ENCODE measurements at regions not wholly inside any gene's neighbourhood (a gene's known extent, or its start where the extent isn't known, plus 50 kb on each side); places are given as distances from the start of the nearest gene placed in this dataset.

DNA sequence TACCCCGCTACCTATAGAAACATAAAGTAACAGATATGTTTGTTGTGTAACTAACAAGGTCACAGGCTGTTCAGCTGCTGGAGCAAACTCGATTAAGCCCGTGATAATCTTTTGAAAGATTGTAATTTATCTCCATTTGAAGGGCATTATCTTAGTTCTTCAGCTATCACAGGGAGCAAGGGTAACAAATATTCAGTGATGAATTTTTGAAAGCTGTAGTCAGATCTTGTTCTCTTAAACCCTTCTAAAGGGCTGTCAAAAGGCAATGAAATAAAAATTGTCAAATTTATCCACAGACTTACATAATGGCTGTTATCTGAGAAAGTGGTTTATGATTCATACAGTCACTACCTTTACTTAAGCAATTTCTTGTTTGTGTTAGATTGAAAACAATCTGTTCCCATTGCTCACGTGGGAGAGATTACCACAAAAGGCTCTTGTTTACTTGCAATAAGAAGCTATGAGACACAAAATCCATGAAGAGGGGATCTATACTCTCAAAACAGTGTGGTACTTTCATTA, 78.3 kb upstream of the ZNF608 start:
- ChIA-PET CTCF (no interaction called here), POLR2A (no interaction called here)
- Histone ChIP-seq H3K9me3 (ENCODE audit: control insufficient read depth, insufficient read depth, low read depth, low read length) (no peaks in the 10 kb centered on the region), H3K36me3 (ENCODE audit: control insufficient read depth, insufficient read depth, low read length) (no peaks in the 10 kb centered on the region), H3K4me1 (ENCODE audit: control insufficient read depth, insufficient read depth, low read length) (no peaks in the 10 kb centered on the region), H3K4me3 (ENCODE audit: low read depth in 2 of 2, low read length in 2 of 2) (no peak overlapping the region), H3K27ac (ENCODE audit: low read length) (no peak overlapping the region), H3K27me3 (ENCODE audit: control insufficient read depth, insufficient read depth, low read length) (no peaks in the 10 kb centered on the region)
- in situ Hi-C loops (cut with HindIII; ENCODE audit: low pct_unique_long_range_greater_than_20kb, low sequenced_read_pairs) (no loop called here), intact Hi-C loops (cut with micrococcal nuclease; ENCODE audit: unreplicated experiment) (no loop called here)
- no TSS peak for BruUV-seq (replicated peaks)
- ATAC-seq (no peak), DNase-seq (ENCODE audit: low read depth, low spot score) (no peak)
- no peak for TF ChIP-seq SIN3A (IDR thresholded peaks at IDR 0.05; ENCODE audit: borderline replicate concordance, insufficient read depth, low read depth, low read length)
- no peak for TF ChIP-seq TCF7L2 (IDR thresholded peaks at IDR 0.05; ENCODE audit: low read depth, low read length)
- TF ChIP-seq, protein P1, sequence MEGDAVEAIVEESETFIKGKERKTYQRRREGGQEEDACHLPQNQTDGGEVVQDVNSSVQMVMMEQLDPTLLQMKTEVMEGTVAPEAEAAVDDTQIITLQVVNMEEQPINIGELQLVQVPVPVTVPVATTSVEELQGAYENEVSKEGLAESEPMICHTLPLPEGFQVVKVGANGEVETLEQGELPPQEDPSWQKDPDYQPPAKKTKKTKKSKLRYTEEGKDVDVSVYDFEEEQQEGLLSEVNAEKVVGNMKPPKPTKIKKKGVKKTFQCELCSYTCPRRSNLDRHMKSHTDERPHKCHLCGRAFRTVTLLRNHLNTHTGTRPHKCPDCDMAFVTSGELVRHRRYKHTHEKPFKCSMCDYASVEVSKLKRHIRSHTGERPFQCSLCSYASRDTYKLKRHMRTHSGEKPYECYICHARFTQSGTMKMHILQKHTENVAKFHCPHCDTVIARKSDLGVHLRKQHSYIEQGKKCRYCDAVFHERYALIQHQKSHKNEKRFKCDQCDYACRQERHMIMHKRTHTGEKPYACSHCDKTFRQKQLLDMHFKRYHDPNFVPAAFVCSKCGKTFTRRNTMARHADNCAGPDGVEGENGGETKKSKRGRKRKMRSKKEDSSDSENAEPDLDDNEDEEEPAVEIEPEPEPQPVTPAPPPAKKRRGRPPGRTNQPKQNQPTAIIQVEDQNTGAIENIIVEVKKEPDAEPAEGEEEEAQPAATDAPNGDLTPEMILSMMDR (IDR thresholded peaks at IDR 0.05), result no peak
- TF ChIP-seq POLR2AphosphoS5 (IDR thresholded peaks at IDR 0.05; ENCODE audit: low read depth, low read length), result no peak
- TF ChIP-seq, protein P2, sequence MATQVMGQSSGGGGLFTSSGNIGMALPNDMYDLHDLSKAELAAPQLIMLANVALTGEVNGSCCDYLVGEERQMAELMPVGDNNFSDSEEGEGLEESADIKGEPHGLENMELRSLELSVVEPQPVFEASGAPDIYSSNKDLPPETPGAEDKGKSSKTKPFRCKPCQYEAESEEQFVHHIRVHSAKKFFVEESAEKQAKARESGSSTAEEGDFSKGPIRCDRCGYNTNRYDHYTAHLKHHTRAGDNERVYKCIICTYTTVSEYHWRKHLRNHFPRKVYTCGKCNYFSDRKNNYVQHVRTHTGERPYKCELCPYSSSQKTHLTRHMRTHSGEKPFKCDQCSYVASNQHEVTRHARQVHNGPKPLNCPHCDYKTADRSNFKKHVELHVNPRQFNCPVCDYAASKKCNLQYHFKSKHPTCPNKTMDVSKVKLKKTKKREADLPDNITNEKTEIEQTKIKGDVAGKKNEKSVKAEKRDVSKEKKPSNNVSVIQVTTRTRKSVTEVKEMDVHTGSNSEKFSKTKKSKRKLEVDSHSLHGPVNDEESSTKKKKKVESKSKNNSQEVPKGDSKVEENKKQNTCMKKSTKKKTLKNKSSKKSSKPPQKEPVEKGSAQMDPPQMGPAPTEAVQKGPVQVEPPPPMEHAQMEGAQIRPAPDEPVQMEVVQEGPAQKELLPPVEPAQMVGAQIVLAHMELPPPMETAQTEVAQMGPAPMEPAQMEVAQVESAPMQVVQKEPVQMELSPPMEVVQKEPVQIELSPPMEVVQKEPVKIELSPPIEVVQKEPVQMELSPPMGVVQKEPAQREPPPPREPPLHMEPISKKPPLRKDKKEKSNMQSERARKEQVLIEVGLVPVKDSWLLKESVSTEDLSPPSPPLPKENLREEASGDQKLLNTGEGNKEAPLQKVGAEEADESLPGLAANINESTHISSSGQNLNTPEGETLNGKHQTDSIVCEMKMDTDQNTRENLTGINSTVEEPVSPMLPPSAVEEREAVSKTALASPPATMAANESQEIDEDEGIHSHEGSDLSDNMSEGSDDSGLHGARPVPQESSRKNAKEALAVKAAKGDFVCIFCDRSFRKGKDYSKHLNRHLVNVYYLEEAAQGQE (IDR thresholded peaks at IDR 0.05; ENCODE audit: insufficient read depth in 1 of 2, low read depth in 2 of 2, low read length in 1 of 2), result no peak

DNA sequence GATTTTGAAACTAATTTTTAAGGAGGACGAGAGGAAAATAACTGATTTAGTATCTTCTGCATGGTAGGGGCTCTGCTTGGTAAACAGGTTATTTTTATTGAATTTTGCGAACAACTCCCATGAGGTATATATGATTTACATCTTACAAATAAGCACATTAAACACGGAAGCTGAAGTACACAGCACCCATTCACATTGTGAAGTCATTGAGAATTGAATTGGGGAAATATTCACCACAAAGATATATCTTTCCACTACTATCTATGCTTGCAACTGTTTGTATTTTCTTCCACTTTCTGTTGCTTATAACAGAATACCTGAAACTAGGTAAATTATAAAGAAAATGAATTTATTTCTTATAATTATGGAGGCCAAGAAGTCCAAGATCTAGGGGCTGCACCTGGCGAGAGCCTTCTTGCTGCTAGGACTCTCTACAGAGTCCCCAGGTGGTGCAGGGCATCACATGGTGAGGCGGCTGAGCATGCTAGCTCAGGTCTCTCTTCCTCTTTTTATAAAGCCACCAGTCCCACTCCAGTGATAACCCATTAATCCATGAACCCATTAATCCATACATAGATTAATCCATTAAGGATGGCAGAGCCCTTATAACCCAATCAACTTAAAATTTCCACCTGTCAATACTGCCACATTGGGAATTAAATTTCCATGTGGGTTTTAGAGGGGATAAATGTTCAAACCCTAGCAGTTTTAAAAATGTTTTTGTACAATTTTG, 79.0 kb upstream of the ZNF608 start:
- intact Hi-C loops (cut with micrococcal nuclease; ENCODE audit: unreplicated experiment), result no loop called here
- no TSS peak for BruUV-seq (replicated peaks)
- TF ChIP-seq TCF7L2 (IDR thresholded peaks at IDR 0.05; ENCODE audit: low read depth, low read length), result no peak
- TF ChIP-seq POLR2AphosphoS5 (IDR thresholded peaks at IDR 0.05; ENCODE audit: low read depth, low read length), result no peak
- TF ChIP-seq, protein P1 (IDR thresholded peaks at IDR 0.05), result no peak
- no peak for TF ChIP-seq SIN3A (IDR thresholded peaks at IDR 0.05; ENCODE audit: borderline replicate concordance, insufficient read depth, low read depth, low read length)
- TF ChIP-seq, protein P2 (IDR thresholded peaks at IDR 0.05; ENCODE audit: insufficient read depth in 1 of 2, low read depth in 2 of 2, low read length in 1 of 2), result no peak
- Histone ChIP-seq H3K4me1 (ENCODE audit: control insufficient read depth, insufficient read depth, low read length) (no peaks in the 10 kb centered on the region), H3K36me3 (ENCODE audit: control insufficient read depth, insufficient read depth, low read length) (no peaks in the 10 kb centered on the region), H3K27me3 (ENCODE audit: control insufficient read depth, insufficient read depth, low read length) (no peaks in the 10 kb centered on the region), H3K4me3 (ENCODE audit: low read depth in 2 of 2, low read length in 2 of 2) (no peak overlapping the region), H3K27ac (ENCODE audit: low read length) (no peak overlapping the region), H3K9me3 (ENCODE audit: control insufficient read depth, insufficient read depth, low read depth, low read length) (no peaks in the 10 kb centered on the region)
- in situ Hi-C loops (cut with HindIII; ENCODE audit: low pct_unique_long_range_greater_than_20kb, low sequenced_read_pairs), result no loop called here
- POLR2A ChIA-PET, result no interaction called here
- ATAC-seq (no peak), DNase-seq (ENCODE audit: low read depth, low spot score) (no peak)
- CTCF ChIA-PET, result no interaction called here
